ENCODE measurements at regions not wholly inside any gene's neighbourhood (a gene's known extent, or its start where the extent isn't known, plus 50 kb on each side); places are given as distances from the start of the nearest gene placed in this dataset.
"Not testable (repeated sequence)": the region's sequence is repeated elsewhere in the genome, so short reads cannot be mapped to it uniquely, and the experiment has no call there.

GRCh38 chr5:177927500-177927899 lies 68.5 kb downstream of the PROP1 start:
- not testable (repeated sequence) for TF ChIP-seq CTCF, POLR2A (IDR thresholded peaks at IDR 0.05)

Measured in esophagus squamous epithelium (tissue), 4 donors.